IMR-90 (cell line): ENCODE measurements at regions not wholly inside any gene's neighbourhood (a gene's known extent, or its start where the extent isn't known, plus 50 kb on each side); places are given as distances from the start of the nearest gene placed in this dataset.

ENCODE experiments used
- ATAC-seq: fragments of 200-7000 bp; cut with Tn5 transposase; 2 replicates; pipeline ENCODE4 v1.9.1; 2020; ENCODE audit warnings: low read depth, mild to moderate bottlenecking, moderate library complexity
- BruUV-seq: library from RNA; stranded (reverse); fragments of 400-500 nt; replicated peaks from 2 replicates; lab custom pipeline; 2021; lab: Mats Ljungman, UMichigan
- CTCF ChIA-PET: fragments of 300-600 bp; formaldehyde crosslinking; extraction: SDS; loops from one replicate; lab custom pipeline; 2021; ENCODE audit warnings: antibody characterized with exemption; lab: Yijun Ruan, JAX
- POLR2A ChIA-PET: fragments of 300-600 bp; sonication (Branson Sonifier 250); formaldehyde crosslinking; loops from one replicate; lab custom pipeline; 2022; ENCODE audit warnings: antibody characterized with exemption; ENCODE audit not compliant: unreplicated experiment; lab: Charles Lee
- DNase-seq: peaks from one replicate; pipeline ENCODE4 v3.0.0; 2013
- H2AFZ ChIP-seq: replicated peaks from 2 replicates; pipeline ENCODE3; 2013; ENCODE audit warnings: low read length, mild to moderate bottlenecking; ENCODE audit not compliant: poor library complexity
- H2AK5ac ChIP-seq: 2 replicates; pipeline ENCODE4 v1.6.1; 2013; ENCODE audit warnings: low read depth, low read length, inconsistent platforms
- H2AK9ac ChIP-seq: replicated peaks from 2 replicates; pipeline ENCODE3; 2013; ENCODE audit warnings: mild to moderate bottlenecking, low read depth, low read length, moderate library complexity; ENCODE audit not compliant: poor library complexity
- H2BK120ac ChIP-seq: 2 replicates; pipeline ENCODE4 v1.6.1; 2013; ENCODE audit warnings: low read depth, low read length, inconsistent platforms
- H2BK15ac ChIP-seq: 3 replicates; pipeline ENCODE4 v1.6.1; 2013; ENCODE audit warnings: low read depth, low read length, inconsistent platforms
- H2BK20ac ChIP-seq: 2 replicates; pipeline ENCODE4 v1.6.1; 2013; ENCODE audit warnings: low read depth, mild to moderate bottlenecking, inconsistent platforms, low read length, moderate library complexity
- H2BK5ac ChIP-seq: 2 replicates; pipeline ENCODE4 v1.6.1; 2013; ENCODE audit warnings: mild to moderate bottlenecking, low read depth, low read length, inconsistent platforms; ENCODE audit not compliant: poor library complexity, severe bottlenecking
- H3K14ac ChIP-seq: replicated peaks from 2 replicates; pipeline ENCODE4 v1.6.1; 2013; ENCODE audit warnings: low read depth, low read length, inconsistent platforms
- H3K18ac ChIP-seq: 2 replicates; pipeline ENCODE4 v1.6.1; 2013; ENCODE audit warnings: low read depth, low read length, control low read depth
- H3K23ac ChIP-seq: 2 replicates; pipeline ENCODE4 v1.6.1; 2013; ENCODE audit warnings: low read depth, low read length, inconsistent platforms
- H3K27ac ChIP-seq: 2 replicates; pipeline ENCODE4 v1.5.1; 2013; ENCODE audit warnings: mild to moderate bottlenecking, control low read depth, low read length; ENCODE audit not compliant: insufficient read depth
- H3K27me3 ChIP-seq: 2 replicates; pipeline ENCODE4 v1.6.1; 2013; ENCODE audit warnings: low read length; ENCODE audit not compliant: control insufficient read depth, insufficient read depth
- H3K36me3 ChIP-seq: 2 replicates; pipeline ENCODE4 v1.6.1; 2013; ENCODE audit warnings: low read length, mixed read lengths; ENCODE audit not compliant: control insufficient read depth, insufficient read depth
- H3K4ac ChIP-seq: 2 replicates; pipeline ENCODE4 v1.6.1; 2013; ENCODE audit warnings: low read depth, low read length, inconsistent platforms
- H3K4me1 ChIP-seq: 2 replicates; pipeline ENCODE4 v1.6.1; 2013; ENCODE audit warnings: low read length, mixed read lengths; ENCODE audit not compliant: control insufficient read depth, insufficient read depth
- H3K4me2 ChIP-seq: 2 replicates; pipeline ENCODE4 v1.6.1; 2013; ENCODE audit warnings: low read depth, mild to moderate bottlenecking, control low read depth, low read length, moderate library complexity
- H3K4me3 ChIP-seq: 2 replicates; pipeline ENCODE4 v1.5.1; 2013; ENCODE audit warnings: low read depth, mild to moderate bottlenecking, control low read depth, low read length, moderate library complexity; ENCODE audit not compliant: insufficient read depth
- H3K56ac ChIP-seq: 2 replicates; pipeline ENCODE4 v1.6.1; 2013; ENCODE audit warnings: low read length, inconsistent platforms; ENCODE audit not compliant: insufficient read depth; ENCODE audit errors: extremely low read depth
- H3K79me1 ChIP-seq, 2 experiments: 2 replicates each; pipeline ENCODE4 v1.6.1; 2013; ENCODE audit warnings: low read length in 2 of 2, inconsistent platforms in 1 of 2, low read depth in 1 of 2
- H3K9ac ChIP-seq: 2 replicates; pipeline ENCODE4 v1.6.1; 2013; ENCODE audit warnings: low read depth, low read length, control low read depth
- H3K9me1 ChIP-seq: 2 replicates; pipeline ENCODE4 v1.6.1; 2013; ENCODE audit warnings: low read length, inconsistent platforms; ENCODE audit not compliant: insufficient read depth
- H3K9me3 ChIP-seq: 2 replicates; pipeline ENCODE4 v1.6.1; 2013; ENCODE audit warnings: low read length; ENCODE audit not compliant: control insufficient read depth, insufficient read depth
- H4K20me1 ChIP-seq: 2 replicates; pipeline ENCODE4 v1.6.1; 2013; ENCODE audit warnings: low read length, inconsistent platforms; ENCODE audit not compliant: insufficient read depth
- H4K5ac ChIP-seq: 2 replicates; pipeline ENCODE4 v1.6.1; 2013; ENCODE audit warnings: mild to moderate bottlenecking, low read depth, low read length, control low read depth
- H4K8ac ChIP-seq, 2 experiments: 2 replicates each; pipeline ENCODE4 v1.6.1; 2013; ENCODE audit warnings: low read depth in 2 of 2, low read length in 2 of 2, control low read depth in 1 of 2, inconsistent platforms in 1 of 2
- H4K91ac ChIP-seq: 2 replicates; pipeline ENCODE4 v1.6.1; 2013; ENCODE audit warnings: low read depth, low read length, inconsistent platforms; ENCODE audit not compliant: insufficient read depth
- CEBPB ChIP-seq: IDR thresholded peaks from 2 replicates; pipeline ENCODE4 v1.6.1; 2012; ENCODE audit warnings: low read depth, low read length, improper control_type of control experiment
- CHD1 ChIP-seq: IDR thresholded peaks from 2 replicates; pipeline ENCODE4 v1.6.1; 2012; ENCODE audit warnings: low read depth, low read length, improper control_type of control experiment
- MAFK ChIP-seq: IDR thresholded peaks from 2 replicates; pipeline ENCODE4 v1.6.1; 2012; ENCODE audit warnings: low read depth, low read length, improper control_type of control experiment
- MAZ ChIP-seq: IDR thresholded peaks from 2 replicates; pipeline ENCODE4 v1.6.1; 2012; ENCODE audit warnings: low read depth, mild to moderate bottlenecking, low read length, improper control_type of control experiment, moderate library complexity, borderline replicate concordance
- NFE2L2 ChIP-seq: fragments of 150-350 bp; IDR thresholded peaks from 2 replicates; pipeline ENCODE4 v1.6.1; 2016; ENCODE audit warnings: low read depth, mild to moderate bottlenecking, low read length
- POLR2A ChIP-seq: IDR thresholded peaks from 2 replicates; pipeline ENCODE4 v1.6.1; 2012; ENCODE audit warnings: mild to moderate bottlenecking, low read depth, low read length
- RFX5 ChIP-seq: IDR thresholded peaks from 2 replicates; pipeline ENCODE4 v1.8.0; 2012; ENCODE audit warnings: low read depth, mild to moderate bottlenecking, low read length, moderate library complexity
- SMC3 ChIP-seq: fragments of 150-350 bp; IDR thresholded peaks from 2 replicates; pipeline ENCODE4 v1.6.1; 2016; ENCODE audit warnings: low read depth, mild to moderate bottlenecking, antibody characterized with exemption, low read length, moderate library complexity
- WGBS, 2 experiments: methylation state at CpG; one replicate each; pipeline versions ENCODE4 v1.1.5 to v1.1.7; 2013; ENCODE audit warnings: missing lambda C conversion rate in 2 of 2; ENCODE audit not compliant: insufficient read length in 1 of 2; ENCODE audit errors: extremely low coverage in 2 of 2; 5-methylcytosine and 5-hydroxymethylcytosine counted together
- dilution Hi-C: fragments of 300-500 bp; cut with HindIII; formaldehyde crosslinking; loops from one replicate; pipeline ENCODE4 v1.14.3; 2018; ENCODE audit warnings: low sequenced_read_pairs; ENCODE audit not compliant: unreplicated experiment
- in situ Hi-C: fragments of 300-500 bp; cut with MboI; formaldehyde crosslinking; loops from 3 replicates; pipeline ENCODE4 v1.14.3; 2019; ENCODE audit warnings: low sequenced_read_pairs, inconsistent platforms, mixed read lengths
- intact Hi-C: fragments of 100-400 bp; cut with micrococcal nuclease; formaldehyde crosslinking; loops from 2 replicates; pipeline ENCODE4 v1.10.0; 2022
- TF ChIP-seq, protein P1 (sequence below): fragments of 150-350 bp; IDR thresholded peaks from 2 replicates; pipeline ENCODE4 v1.6.1; 2016; ENCODE audit warnings: low read depth, mild to moderate bottlenecking, low read length, moderate library complexity, borderline replicate concordance

DNA sequence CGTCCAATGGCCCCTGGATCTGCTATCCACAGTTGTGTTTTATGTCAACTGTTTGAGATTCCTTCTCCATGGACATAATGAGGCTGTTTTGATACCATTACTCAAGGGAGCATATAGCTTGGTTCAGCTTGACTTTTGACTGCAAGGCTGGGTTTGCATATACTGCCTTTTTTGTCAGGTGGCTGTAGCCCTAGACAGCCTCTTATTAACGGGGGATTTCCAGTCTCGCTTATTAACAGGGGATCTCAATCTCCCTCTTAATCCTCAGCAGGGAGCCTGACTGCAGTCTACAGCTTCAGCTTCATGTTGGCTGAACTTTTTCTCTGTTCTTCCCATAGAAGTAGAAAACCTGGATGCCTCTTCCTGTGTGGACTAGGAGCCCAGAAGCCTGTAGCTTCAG, 73.7 kb upstream of the TNC start:
- Histone ChIP-seq H3K27ac (no peak overlapping the region), H3K4me1 (no peaks in the 10 kb centered on the region), H2BK15ac (no peak overlapping the region), H4K20me1 (no peaks in the 10 kb centered on the region), H3K79me1 (no peaks in the 10 kb centered on the region), H2BK5ac (no peak overlapping the region), H3K14ac (no peak overlapping the region), H3K4me3 (no peak overlapping the region), H3K18ac (no peak overlapping the region), H2AFZ (no peak overlapping the region), H3K4me2 (no peak overlapping the region), H2AK5ac (no peak overlapping the region), H2AK9ac (no peak overlapping the region), H2BK20ac (no peak overlapping the region), H4K5ac (no peak overlapping the region), H3K9me1 (no peaks in the 10 kb centered on the region), H3K56ac (no peak overlapping the region), H3K36me3 (no peaks in the 10 kb centered on the region), H3K9ac (no peak overlapping the region), H4K8ac (no peak overlapping the region), H4K91ac (no peak overlapping the region), H3K23ac (no peak overlapping the region), H3K27me3 (no peaks in the 10 kb centered on the region), H3K4ac (no peak overlapping the region), H2BK120ac (no peak overlapping the region), H3K9me3 (peaks cover 5% of the 10 kb centered on the region)
- intact Hi-C loops: no loop called here
- in situ Hi-C loops: no loop called here
- dilution Hi-C loops: no loop called here
- POLR2A ChIA-PET: no interaction called here
- CTCF ChIA-PET: no interaction called here
- ATAC-seq (no peak), DNase-seq (no peak)
- no TSS peak for BruUV-seq
- TF ChIP-seq NFE2L2 (no peak), POLR2A (no peak), CEBPB (no peak), CHD1 (no peak), MAFK (no peak), SMC3 (no peak), MAZ (no peak), RFX5 (no peak)
- TF ChIP-seq, protein P1, sequence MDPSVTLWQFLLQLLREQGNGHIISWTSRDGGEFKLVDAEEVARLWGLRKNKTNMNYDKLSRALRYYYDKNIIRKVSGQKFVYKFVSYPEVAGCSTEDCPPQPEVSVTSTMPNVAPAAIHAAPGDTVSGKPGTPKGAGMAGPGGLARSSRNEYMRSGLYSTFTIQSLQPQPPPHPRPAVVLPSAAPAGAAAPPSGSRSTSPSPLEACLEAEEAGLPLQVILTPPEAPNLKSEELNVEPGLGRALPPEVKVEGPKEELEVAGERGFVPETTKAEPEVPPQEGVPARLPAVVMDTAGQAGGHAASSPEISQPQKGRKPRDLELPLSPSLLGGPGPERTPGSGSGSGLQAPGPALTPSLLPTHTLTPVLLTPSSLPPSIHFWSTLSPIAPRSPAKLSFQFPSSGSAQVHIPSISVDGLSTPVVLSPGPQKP: no peak
- no CpG with 5 or more reads among the region's 3 CpGs for WGBS, 2 experiments
